HL-60/S4 treated with retinoic acid at 250 ng/mL for 4 days and 3 days (cell line): ENCODE measurements at regions not wholly inside any gene's neighbourhood (a gene's known extent, or its start where the extent isn't known, plus 50 kb on each side); places are given as distances from the start of the nearest gene placed in this dataset.
"Not testable (repeated sequence)": the region's sequence is repeated elsewhere in the genome, so short reads cannot be mapped to it uniquely, and the experiment has no call there.

Source experiments
- in situ Hi-C: fragments of 300-500 bp; cut with MboI; formaldehyde crosslinking; loops from 2 replicates; pipeline ENCODE4 v1.7.0; 2022; ENCODE audit warnings: low sequenced_read_pairs

- in situ Hi-C loops = no loop called here
Measured at GRCh38 chr17:33680472-33680871, 387.4 kb upstream of the ASIC2 start.

GRCh38 chr17:33682599-33682998, 389.5 kb upstream of the ASIC2 start:
- in situ Hi-C loops = no loop called here

GRCh38 chr17:33684735-33685134, 391.6 kb upstream of the ASIC2 start:
- in situ Hi-C loops = no loop called here

- in situ Hi-C loops = no loop called here
Measured at GRCh38 chr17:33686171-33686570, 393.1 kb upstream of the ASIC2 start.

GRCh38 chr17:33687831-33688230, 394.7 kb upstream of the ASIC2 start:
- in situ Hi-C loops = no loop called here

- in situ Hi-C loops = no loop called here
Measured at GRCh38 chr17:33688771-33689170, 395.7 kb upstream of the ASIC2 start.

- in situ Hi-C loops = no loop called here
Measured at GRCh38 chr17:33689725-33690124, 396.6 kb upstream of the ASIC2 start.

GRCh38 chr17:33695431-33695830, 402.3 kb upstream of the ASIC2 start:
- in situ Hi-C loops = no loop called here

- in situ Hi-C loops = no loop called here
Measured at GRCh38 chr17:33696102-33696501, 403.0 kb upstream of the ASIC2 start.

GRCh38 chr17:33697557-33697956, 404.5 kb upstream of the ASIC2 start:
- in situ Hi-C loops = no loop called here

- in situ Hi-C loops = no loop called here
Measured at GRCh38 chr17:33701910-33702309, 408.8 kb upstream of the ASIC2 start.

GRCh38 chr17:33704856-33705255, 411.8 kb upstream of the ASIC2 start:
- in situ Hi-C loops = no loop called here

- in situ Hi-C loops = no loop called here
Measured at GRCh38 chr17:33709881-33710280, 416.8 kb upstream of the ASIC2 start.

GRCh38 chr17:33712120-33712519, 419.0 kb upstream of the ASIC2 start:
- in situ Hi-C loops = no loop called here

GRCh38 chr17:33716957-33717356, 423.9 kb upstream of the ASIC2 start:
- in situ Hi-C loops = no loop called here

- in situ Hi-C loops = not testable (repeated sequence)
Measured at GRCh38 chr17:33723736-33724135, 430.6 kb upstream of the ASIC2 start.

GRCh38 chr17:33725675-33726271, 432.7 kb upstream of the ASIC2 start:
- in situ Hi-C loops = no loop called here

GRCh38 chr17:33730131-33730530, 437.0 kb upstream of the ASIC2 start:
- in situ Hi-C loops = no loop called here

GRCh38 chr17:33732116-33732515, 439.0 kb upstream of the ASIC2 start:
- in situ Hi-C loops = no loop called here

GRCh38 chr17:33739714-33740113, 446.6 kb upstream of the ASIC2 start:
- in situ Hi-C loops = no loop called here

- in situ Hi-C loops = no loop called here
Measured at GRCh38 chr17:33745047-33745760, 452.1 kb upstream of the ASIC2 start.

GRCh38 chr17:33749171-33749570, 456.1 kb upstream of the ASIC2 start:
- in situ Hi-C loops = no loop called here
